SKM-1 (cell line): ENCODE measurements at regions not wholly inside any gene's neighbourhood (a gene's known extent, or its start where the extent isn't known, plus 50 kb on each side); places are given as distances from the start of the nearest gene placed in this dataset.

Experiments used
- DNase-seq: peaks from one replicate; lab custom pipeline; 2025; ENCODE audit not compliant: unreplicated experiment; lab: John Stamatoyannopoulos, UW

GRCh38 chr3:69445498-69445897 lies 59.6 kb upstream of the FRMD4B start:
- no peak for DNase-seq

- no peak for DNase-seq
These were observed 59.1 kb upstream of the FRMD4B start for GRCh38 chr3:69445024-69445423.

- no peak for DNase-seq
These were observed 57.6 kb upstream of the FRMD4B start for GRCh38 chr3:69443457-69443920.

GRCh38 chr3:69442771-69443311 lies 57.0 kb upstream of the FRMD4B start:
- no peak for DNase-seq

GRCh38 chr3:69441732-69442131 lies 55.8 kb upstream of the FRMD4B start:
- DNase-seq = no peak

- no peak for DNase-seq
These were observed 55.2 kb upstream of the FRMD4B start for GRCh38 chr3:69441040-69441439.

- no peak for DNase-seq
These were observed 53.9 kb upstream of the FRMD4B start for GRCh38 chr3:69439643-69440270.

- DNase-seq = no peak
These were observed 52.6 kb upstream of the FRMD4B start for GRCh38 chr3:69438476-69438875.

GRCh38 chr3:69435274-69436265 lies 49.7 kb upstream of the FRMD4B start:
- no peak for DNase-seq
